ENCODE measurements at regions not wholly inside any gene's neighbourhood (a gene's known extent, or its start where the extent isn't known, plus 50 kb on each side); places are given as distances from the start of the nearest gene placed in this dataset.

DNA sequence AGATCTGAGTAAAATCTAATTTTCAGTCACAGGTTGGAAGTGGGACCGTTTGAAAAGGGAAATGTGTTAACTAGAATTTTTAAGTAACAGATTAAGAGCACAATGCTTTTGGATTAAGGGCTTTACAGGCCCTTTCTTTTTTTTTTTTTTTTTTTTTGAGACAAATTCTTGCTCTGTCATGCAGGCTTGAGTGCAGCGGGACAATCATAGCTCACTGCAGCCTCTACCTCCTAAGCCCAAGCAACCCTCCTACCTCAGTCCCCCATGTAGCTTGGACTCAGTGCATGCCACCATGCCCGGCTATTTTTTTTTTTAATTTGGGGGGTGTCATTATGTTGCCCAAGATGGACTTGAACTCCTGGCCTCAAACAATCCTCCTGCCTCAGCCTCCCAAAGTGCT is 363.7 kb downstream of the LIG4 start:
- DNase-seq = no peak

DNA sequence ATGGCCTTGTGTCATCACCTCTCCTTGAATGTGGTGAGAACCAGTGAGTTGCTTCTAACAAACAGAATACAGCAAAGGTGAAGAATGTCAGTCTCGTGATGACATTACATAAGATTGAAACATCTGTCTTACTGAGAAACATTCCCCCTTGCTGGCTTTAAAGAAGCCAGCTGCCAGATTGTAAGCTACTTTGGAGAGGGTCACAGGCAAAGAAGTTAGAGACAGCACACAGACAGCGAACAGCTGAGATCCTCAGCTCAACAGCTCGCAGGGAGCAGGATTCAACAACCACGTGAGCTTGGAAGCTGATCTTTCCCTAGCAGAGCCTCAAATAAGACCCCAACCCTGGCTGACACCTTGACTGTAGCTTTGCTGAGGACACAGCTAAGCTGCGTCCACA is 367.9 kb downstream of the LIG4 start:
- peak; percentile 29 for DNase-seq

DNA sequence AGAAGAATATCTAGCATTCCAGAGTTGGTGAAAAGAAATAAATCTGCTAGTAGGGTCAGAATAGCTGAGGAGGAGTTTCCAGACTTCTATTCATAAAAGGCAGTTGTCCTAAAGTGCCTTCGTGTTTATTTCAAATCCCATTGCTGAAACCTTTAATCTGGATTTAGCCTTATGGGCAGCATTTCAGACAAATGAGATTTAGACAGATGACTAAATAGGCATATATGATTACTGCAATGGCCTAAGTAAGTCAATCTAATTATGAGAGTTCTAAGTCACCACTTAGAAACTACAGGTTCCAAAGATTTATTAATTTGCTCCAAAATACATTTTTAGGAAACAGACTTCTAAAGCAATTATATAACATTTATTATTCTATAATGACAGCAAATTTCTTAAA is 368.7 kb downstream of the LIG4 start:
- DNase-seq = no peak

DNA sequence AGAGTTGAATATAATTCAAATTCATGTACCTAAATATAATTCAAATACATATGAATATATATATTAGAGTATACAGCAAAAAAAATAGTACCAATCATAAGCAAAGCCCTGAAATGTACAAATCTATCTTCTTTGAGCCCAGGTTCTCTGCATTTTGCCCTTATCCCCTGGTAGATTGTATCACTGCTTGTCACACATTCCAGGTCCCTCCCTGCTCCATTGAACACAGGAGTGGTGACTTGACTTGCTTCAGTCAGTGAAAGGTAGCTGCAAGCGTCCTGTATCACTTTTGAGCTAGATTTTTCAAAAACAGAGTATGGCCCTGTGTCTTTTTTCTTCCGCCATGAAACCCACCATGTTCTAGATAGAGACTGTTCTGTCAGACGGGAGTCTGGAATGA is 369.4 kb downstream of the LIG4 start:
- no peak for DNase-seq

DNA sequence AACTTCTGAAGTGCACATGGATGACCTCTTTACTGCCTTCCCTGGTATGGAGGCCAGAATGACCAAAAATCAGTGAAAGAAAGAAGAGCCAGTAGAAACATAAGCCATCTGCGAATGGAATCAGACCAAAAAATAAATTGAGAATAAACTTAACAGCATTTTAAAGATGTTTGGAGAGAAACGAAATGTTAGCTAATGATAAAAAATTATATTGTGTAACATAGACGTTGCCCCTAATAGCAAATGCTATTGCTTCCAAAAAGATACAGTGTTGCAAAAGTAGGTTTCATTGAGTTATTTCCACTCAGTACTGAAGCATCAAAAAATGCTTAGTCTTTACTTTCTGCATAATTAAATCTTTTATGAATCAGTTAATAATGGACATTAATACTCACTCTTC is 371.7 kb downstream of the LIG4 start:
- DNase-seq = no peak

DNA sequence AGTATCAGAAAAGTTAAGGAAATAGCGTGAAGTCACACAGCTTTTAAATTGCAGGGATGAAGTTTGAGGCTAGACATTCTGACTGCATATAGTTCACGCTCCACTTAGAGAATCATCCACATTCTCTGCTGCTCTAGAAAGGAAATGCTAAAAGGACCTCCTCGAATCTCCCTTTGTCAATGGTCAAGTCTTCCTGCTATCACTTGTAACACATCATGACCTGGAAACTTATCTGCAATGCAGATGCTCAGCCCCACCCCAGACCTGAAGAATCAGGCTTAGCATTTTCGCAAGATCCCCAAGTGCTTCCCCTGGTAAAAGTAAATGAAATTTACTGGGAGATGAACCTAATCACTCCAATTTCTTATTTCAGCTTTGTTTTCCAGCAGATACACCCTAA is 372.1 kb downstream of the LIG4 start:
- no peak for DNase-seq

DNA sequence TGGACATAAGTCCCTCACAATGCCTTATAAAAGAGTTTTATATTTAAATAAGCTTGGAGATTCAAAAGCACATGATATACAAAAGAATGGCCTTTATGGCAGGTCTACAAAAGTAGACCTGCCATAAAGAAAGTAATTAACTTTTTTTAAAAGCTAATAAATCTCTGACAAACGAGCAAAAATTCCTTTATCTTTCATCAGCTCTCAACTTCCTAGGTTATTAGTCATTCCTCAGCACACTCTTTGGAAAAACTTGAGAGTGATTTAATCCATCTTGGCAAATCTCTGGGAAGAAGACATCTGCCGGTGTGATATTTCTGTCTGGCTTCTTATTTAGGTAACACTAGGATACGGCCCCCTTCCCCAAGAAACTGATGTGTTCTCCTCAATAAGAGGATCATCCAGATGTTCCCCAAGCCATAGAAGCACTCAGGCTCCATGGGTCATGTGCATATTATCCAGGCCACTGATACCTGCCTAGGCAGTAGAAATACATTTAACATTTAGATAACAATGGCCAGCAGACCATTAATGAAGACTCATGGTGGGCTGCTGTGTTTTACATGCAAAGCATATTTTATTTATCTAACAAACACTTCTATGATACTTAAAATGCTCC is 372.7 kb downstream of the LIG4 start:
- DNase-seq = no peak

DNA sequence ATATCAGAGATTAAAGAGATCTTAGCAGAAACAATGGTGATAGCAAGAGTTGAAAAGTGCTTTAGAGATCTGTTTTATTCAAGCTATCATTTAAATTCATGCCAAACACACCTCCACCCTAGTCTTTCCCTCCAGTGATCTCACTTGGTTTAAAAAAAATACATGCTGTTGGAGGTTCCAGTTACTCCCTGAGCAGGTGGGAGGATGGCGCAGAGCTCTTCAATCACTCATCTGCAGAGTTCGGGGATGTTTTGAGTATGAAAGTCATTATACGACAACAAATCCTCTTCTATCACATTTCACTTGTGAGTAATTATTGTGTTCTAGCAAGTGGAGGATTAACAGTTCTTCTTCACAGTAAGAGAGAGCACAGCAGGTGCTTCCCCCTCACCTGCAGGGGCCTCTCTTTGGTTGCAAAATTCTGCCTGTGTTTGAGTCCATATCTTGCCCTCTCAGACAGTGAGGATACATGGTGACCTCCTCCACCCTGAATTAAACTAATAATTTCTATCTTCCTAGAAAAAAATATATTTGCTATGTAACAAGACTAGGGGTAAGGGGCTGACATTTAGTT is 376.7 kb downstream of the LIG4 start:
- no peak for DNase-seq

DNA sequence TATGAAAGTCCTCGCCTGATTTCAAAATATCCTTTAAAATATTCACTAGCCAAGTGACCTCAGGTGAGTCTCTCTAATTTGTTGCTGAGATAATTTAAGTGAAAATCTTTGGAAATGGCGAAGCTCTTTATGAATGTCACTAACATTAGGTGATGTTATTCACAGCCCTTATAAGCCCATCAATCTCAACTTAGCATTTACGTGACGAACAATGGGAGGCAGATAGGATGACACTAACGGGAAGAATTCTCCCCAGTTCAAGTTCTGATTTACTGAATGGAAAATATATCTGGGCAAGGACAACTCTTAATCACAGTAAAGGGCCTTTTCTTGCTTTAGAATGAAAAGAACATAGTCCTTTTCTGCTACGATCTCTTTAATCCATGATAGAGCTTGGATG is 378.7 kb downstream of the LIG4 start:
- no peak for DNase-seq

DNA sequence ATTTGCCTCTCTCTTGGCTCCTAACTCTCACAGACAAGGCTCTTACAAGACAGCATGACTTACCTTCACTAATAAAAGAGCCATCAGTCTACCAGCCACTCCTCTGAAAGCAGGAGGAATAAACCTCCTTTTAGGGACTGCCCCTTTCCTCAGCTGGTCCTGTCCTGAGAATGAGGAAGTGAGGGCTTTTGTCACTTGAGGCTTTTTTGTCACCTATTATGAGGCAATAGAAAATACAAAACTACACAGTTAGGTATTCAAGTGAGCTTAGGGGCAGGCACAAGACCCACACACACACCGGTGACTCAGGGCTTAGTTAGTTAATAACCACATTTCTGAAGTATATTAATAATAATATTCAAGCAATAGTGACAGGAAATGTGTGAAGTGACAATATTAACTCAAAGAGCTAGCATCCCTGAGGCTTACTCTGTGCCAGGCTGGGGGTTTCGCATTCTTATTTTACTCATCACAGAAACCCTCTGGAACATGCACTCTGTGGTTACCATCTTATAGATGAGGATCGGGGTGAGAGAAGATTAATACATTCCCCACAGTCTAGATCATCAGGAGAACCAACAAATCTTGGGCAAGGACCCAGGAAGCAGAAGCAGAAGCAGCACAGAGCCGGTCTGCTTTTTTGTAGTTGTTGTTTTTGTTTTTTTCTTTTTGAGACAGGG is 379.9 kb downstream of the LIG4 start:
- no peak for DNase-seq

DNA sequence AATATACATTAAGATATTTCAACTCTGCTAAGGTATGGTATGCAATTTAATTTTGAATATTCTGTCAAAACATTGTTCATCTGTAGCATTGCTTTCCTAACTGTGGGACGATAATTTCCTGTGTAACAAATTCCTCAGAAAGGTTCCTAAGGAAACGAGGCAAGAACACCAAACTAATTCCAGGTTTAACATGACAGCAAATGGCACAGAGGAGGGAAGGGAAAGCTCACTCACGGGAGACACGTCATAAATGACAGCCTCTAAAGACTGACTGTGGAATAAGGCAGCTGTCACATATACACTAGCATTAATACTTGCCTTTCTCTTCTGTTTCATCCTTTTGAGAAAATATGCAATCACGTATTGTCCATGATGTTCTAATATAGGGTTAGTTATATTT is 380.6 kb downstream of the LIG4 start:
- peak; percentile 20 for DNase-seq

DNA sequence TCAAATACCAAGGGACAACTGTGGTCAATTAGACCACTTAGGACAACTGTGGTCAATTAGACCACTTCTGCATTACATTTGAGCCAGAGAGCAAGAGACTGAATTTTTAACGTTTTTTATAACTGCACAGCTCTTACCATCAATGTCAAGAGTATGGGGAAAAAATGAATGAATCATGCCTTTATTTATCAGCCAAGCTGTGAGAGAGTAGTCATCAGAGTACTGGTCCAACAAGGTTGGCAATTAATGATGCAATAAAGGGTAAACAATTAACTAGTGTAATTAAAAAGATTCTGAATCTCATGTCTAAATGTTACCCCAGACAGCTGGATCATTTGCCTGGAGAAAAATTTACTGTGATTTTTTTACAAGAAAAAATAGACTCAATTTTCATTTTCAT is 381.1 kb downstream of the LIG4 start:
- DNase-seq = no peak

DNA sequence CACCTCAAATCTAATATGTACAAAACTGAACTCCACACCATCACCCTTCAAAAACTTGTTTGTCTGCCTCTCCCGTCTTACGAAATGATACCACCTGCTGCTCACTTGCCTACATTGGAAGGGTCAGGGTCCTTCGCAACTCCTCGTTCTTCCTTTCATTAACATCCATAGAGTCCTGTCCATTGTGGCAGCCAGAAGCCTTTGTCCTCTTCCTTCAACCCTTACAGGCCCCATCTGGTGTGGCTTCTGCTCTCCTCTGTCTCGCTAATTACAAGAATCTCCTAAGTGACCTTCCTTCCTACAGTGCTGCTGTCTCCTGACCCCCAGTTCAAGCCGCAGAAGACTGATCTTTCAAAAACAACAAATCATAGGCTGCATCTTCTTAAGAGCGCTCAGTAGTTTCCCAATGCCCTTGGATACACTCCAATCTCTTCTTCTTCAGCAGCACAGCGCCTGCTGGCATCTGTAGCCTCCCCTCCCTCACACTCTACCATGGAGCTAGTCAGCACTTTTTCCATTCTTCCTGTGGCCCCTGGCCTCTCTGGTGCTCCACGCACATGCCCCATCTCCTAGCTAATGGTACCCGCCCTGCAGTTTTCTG is 382.7 kb downstream of the LIG4 start:
- peak; percentile 57 for DNase-seq

DNA sequence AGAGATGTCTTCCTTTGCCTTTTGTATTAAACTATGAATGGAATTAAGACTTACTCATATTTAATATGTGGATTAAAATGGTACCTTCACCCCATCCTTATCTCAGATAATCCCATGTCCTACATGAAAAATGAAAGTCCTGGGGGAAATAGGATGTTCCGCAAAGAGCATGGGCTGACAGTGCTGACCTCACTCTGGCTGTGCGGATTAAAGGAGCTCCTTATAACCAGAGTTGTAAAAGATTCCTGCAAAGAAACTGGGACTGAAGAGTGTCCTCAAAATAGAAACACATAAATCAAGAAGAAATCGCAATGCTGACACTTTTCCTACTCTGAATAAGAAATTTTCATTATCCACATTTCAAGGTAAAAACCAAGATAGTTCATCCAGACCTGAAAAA is 384.5 kb downstream of the LIG4 start:
- DNase-seq = no peak

DNA sequence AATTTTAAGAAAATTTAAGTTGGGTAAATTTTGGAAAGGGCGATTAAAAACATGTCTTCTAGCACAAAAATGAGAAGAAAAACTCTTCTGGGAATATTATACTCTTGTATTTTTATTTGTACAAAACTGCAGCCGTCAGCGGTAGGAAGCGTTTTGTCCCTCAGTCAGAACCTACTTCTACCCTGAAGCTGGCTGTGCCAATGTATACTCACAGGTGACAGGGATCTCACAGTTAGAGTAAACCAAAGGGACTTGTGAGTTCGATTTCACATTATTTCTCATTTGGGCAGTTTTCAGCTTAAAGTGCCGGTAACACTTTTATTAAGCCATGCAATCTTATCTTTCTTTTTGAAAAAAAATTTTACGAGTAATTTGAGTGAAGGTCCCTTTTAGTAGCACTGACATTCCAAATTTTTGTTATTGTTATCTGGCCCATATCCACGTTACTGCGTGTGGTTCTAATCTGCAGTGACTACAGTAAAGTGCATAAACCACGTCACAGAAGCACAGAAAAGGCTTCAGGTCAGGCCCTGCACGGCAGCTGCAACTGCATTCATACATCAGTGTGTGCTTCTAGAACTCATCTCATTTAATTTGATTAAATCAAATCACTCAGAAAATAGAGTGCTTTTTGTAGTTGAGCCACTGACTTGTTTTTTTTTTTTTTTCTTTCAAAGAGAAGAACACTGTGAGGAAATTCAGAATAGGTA is 387.3 kb downstream of the LIG4 start:
- DNase-seq = no peak

DNA sequence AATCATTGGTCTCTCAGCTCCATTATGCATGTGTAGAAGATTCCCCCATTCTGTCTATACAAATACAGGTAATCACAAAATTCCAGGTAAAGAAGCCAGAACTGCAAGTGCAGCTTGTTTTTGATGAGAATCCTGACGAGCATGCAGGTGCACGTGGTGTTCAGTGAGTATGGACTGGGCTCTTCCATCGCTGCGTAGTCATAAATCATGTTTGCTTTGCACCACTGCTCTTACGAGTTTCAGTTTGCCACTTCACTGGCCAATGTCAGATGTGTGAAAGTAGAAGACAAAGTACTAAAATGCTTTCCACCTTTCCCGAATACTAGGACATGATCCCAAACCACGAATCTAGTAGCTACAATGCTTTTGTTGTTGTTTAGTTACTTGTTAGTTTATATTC is 390.7 kb downstream of the LIG4 start:
- DNase-seq = no peak

DNA sequence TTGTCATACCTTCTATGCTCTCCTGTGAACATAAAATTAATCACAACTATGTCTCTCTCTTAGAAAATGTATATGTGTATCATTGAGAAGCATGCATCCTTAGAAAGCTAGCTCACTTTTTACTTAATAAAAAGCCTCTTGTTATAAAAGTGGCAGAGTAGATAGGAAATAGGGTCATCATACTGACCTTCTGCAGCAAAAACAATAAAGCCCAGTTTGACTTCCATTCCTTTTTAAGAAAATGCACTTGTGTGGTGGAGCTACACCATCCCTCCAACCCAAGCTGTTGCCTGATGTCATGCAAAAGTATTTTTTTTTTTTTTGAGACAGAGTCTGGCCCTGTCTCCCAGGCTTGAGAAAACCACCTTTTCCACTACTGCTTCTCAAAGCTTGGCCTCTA is 393.3 kb downstream of the LIG4 start:
- DNase-seq = no peak

DNA sequence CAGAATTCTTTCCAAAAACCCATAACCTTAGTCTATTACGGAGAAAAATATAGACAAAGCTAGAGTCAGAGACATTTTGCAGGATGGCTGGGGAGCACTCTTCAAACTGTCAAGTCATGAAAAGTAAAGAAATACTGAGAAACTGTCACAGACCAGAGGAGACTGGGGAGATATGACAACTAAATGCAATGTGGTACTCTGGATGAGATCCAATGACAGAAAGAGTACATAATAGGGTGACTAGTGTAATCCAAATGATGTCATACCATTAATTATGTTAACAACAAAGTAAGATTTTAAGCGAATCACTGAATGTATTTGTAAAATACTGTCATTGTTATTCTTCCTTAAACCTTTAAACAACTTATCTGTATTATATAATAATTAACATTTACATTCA is 393.8 kb downstream of the LIG4 start:
- no peak for DNase-seq

DNA sequence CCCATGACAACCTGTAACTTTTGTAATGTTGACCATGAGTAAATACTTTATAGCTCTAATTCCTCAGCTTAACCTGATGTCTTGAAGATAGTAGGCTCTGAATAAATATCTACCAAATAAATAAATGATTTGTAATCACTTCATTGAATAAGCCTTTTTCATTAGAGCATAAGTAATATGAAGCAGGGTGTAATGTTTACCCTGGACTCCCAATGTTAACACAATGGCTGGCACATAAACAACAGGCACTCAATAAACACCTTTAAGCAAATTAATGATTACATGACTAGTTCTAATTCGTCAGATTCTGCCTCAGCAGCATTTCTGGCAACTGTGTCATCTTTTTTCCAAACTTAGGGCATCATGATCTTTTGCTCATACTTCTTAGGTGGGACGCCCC is 396.3 kb downstream of the LIG4 start:
- no peak for DNase-seq

DNA sequence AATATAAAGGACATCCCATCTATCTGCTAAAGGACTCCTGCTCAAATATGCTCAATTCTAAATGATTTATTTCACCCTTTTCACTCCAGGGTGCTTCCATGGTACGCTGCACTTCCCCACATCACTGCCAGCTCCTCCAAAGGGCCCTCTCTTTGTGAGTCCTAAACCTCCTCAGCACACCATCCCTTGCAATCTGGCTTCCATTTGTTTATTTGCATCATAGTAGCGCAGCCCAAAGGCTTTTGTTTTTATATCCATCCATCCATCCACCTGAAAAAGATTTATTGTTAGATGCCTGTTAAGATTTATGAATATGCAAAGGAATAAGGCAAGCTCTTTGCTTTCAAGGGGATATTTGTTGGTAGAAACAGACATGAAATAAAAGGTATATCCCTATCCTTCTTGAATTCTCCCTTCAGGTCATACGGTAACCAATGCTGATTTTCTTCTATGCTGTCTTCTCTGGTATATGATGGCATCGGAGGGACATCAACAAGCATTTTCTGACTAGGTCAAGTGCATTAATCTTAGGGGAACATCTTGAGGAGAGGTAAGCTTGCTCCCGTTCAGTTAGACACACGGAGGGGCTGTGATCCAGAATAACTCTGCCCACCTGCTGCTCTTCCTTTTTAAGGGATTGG is 397.6 kb downstream of the LIG4 start:
- no peak for DNase-seq

DNA sequence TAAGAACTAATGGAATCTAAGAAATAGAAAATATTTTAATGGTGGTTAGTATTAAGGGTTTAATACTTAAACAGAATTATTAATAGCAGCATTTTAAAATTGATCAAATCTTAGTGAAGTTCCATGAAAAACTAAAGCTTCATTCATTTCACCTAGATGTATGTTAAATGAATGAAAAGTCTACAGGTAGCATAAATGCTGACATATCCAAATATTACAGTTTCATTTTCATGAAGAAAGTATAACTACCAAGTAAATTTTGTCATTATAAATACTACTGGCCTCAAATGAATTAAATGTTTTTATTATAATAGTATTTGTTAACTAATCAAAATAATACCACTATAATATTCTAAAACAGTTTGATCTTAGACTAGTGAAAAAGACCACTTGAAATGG is 403.3 kb downstream of the LIG4 start:
- no peak for DNase-seq

DNA sequence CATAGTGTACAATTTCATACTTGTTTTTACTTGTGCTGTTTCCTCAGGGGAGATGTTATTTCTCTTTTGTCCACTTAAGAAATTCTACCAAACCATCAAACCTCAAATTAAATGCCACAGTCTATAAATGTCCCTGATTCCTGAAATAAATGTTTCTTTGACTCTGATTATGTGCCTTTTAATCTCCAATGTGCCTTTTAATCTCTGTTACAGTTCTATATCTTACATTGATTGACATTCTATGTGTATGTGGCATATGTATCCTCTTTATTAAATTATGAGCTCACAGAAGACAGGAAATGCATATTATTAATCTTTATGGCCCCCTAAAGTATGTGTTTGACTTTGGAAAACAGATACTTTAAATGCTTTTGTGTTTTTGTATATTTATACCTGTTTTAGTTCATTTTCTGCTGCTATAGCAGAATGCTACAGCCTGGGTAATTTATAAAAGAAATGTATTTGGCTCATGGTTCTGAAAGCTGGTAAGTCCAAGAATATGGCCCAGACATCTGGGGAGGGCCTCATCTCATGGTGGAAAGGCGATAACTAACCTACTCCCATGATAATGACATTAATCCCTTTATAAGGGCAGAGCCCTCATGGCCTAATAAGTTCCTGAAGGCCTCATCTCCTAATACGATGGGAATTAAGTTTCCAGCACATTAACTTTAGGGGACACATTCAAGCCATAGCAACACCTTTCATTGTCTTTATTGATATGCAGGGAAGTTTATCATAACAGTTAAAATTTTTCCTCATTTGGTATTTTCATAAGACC is 403.9 kb downstream of the LIG4 start:
- DNase-seq = peak; percentile 70

Data from eye (tissue), 1 donor.